ENCODE measurements at regions not wholly inside any gene's neighbourhood (a gene's known extent, or its start where the extent isn't known, plus 50 kb on each side); places are given as distances from the start of the nearest gene placed in this dataset.

DNA sequence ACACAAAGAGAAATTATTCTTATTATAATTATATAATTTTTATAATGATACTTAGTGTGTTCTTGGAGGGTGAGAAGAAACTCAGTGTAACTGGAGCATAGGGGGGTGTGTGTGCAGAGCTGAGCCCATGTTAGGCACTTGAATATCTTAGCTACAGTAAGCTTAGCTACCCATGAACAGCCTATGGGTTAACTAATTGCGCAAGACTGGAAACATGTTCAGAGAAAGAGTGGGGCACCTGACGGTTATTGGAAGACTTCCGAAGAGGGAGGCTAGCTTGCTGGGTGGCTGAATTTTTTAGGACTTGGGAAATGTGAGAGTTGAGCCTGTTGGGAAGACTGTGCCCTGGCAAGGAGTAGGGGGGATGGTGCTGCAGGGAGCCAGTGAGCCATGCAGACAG, 229.2 kb downstream of the SLC4A3 start:
- TF ChIP-seq, protein P1, sequence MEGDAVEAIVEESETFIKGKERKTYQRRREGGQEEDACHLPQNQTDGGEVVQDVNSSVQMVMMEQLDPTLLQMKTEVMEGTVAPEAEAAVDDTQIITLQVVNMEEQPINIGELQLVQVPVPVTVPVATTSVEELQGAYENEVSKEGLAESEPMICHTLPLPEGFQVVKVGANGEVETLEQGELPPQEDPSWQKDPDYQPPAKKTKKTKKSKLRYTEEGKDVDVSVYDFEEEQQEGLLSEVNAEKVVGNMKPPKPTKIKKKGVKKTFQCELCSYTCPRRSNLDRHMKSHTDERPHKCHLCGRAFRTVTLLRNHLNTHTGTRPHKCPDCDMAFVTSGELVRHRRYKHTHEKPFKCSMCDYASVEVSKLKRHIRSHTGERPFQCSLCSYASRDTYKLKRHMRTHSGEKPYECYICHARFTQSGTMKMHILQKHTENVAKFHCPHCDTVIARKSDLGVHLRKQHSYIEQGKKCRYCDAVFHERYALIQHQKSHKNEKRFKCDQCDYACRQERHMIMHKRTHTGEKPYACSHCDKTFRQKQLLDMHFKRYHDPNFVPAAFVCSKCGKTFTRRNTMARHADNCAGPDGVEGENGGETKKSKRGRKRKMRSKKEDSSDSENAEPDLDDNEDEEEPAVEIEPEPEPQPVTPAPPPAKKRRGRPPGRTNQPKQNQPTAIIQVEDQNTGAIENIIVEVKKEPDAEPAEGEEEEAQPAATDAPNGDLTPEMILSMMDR (tag by site-specific recombination; IDR thresholded peaks at IDR 0.05): no peak
- TF ChIP-seq ZNF274 (IDR thresholded peaks at IDR 0.05; ENCODE audit: low read length) (no peak), ZNF274 (tag by site-specific recombination; IDR thresholded peaks at IDR 0.05; ENCODE audit: borderline replicate concordance) (no peak), ZNF76 (tag by site-specific recombination; IDR thresholded peaks at IDR 0.05; ENCODE audit: borderline replicate concordance, low read depth) (no peak), ZNF169 (tag by site-specific recombination; IDR thresholded peaks at IDR 0.05) (no peak), KLF16 (tag by site-specific recombination; IDR thresholded peaks at IDR 0.05) (no peak), ZNF530 (tag by site-specific recombination; IDR thresholded peaks at IDR 0.05; ENCODE audit: low read depth) (no peak), SCRT2 (tag by site-specific recombination; IDR thresholded peaks at IDR 0.05) (no peak)
- TF ChIP-seq, protein P2, sequence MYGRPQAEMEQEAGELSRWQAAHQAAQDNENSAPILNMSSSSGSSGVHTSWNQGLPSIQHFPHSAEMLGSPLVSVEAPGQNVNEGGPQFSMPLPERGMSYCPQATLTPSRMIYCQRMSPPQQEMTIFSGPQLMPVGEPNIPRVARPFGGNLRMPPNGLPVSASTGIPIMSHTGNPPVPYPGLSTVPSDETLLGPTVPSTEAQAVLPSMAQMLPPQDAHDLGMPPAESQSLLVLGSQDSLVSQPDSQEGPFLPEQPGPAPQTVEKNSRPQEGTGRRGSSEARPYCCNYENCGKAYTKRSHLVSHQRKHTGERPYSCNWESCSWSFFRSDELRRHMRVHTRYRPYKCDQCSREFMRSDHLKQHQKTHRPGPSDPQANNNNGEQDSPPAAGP (tag by site-specific recombination; IDR thresholded peaks at IDR 0.05): no peak
- TF ChIP-seq, protein P3, sequence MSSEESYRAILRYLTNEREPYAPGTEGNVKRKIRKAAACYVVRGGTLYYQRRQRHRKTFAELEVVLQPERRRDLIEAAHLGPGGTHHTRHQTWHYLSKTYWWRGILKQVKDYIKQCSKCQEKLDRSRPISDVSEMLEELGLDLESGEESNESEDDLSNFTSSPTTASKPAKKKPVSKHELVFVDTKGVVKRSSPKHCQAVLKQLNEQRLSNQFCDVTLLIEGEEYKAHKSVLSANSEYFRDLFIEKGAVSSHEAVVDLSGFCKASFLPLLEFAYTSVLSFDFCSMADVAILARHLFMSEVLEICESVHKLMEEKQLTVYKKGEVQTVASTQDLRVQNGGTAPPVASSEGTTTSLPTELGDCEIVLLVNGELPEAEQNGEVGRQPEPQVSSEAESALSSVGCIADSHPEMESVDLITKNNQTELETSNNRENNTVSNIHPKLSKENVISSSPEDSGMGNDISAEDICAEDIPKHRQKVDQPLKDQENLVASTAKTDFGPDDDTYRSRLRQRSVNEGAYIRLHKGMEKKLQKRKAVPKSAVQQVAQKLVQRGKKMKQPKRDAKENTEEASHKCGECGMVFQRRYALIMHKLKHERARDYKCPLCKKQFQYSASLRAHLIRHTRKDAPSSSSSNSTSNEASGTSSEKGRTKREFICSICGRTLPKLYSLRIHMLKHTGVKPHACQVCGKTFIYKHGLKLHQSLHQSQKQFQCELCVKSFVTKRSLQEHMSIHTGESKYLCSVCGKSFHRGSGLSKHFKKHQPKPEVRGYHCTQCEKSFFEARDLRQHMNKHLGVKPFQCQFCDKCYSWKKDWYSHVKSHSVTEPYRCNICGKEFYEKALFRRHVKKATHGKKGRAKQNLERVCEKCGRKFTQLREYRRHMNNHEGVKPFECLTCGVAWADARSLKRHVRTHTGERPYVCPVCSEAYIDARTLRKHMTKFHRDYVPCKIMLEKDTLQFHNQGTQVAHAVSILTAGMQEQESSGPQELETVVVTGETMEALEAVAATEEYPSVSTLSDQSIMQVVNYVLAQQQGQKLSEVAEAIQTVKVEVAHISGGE (tag by site-specific recombination; conservative IDR thresholded peaks at IDR 0.05; ENCODE audit: low read depth): no peak
- TF ChIP-seq, protein P4, sequence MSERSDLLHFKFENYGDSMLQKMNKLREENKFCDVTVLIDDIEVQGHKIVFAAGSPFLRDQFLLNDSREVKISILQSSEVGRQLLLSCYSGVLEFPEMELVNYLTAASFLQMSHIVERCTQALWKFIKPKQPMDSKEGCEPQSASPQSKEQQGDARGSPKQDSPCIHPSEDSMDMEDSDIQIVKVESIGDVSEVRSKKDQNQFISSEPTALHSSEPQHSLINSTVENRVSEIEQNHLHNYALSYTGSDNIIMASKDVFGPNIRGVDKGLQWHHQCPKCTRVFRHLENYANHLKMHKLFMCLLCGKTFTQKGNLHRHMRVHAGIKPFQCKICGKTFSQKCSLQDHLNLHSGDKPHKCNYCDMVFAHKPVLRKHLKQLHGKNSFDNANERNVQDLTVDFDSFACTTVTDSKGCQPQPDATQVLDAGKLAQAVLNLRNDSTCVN (tag by site-specific recombination; optimal IDR thresholded peaks at IDR 0.05): no peak
- TF ChIP-seq, protein P5, sequence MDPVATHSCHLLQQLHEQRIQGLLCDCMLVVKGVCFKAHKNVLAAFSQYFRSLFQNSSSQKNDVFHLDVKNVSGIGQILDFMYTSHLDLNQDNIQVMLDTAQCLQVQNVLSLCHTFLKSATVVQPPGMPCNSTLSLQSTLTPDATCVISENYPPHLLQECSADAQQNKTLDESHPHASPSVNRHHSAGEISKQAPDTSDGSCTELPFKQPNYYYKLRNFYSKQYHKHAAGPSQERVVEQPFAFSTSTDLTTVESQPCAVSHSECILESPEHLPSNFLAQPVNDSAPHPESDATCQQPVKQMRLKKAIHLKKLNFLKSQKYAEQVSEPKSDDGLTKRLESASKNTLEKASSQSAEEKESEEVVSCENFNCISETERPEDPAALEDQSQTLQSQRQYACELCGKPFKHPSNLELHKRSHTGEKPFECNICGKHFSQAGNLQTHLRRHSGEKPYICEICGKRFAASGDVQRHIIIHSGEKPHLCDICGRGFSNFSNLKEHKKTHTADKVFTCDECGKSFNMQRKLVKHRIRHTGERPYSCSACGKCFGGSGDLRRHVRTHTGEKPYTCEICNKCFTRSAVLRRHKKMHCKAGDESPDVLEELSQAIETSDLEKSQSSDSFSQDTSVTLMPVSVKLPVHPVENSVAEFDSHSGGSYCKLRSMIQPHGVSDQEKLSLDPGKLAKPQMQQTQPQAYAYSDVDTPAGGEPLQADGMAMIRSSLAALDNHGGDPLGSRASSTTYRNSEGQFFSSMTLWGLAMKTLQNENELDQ (tag by site-specific recombination; IDR thresholded peaks at IDR 0.05; ENCODE audit: low read depth): no peak
- TF ChIP-seq, protein P6, sequence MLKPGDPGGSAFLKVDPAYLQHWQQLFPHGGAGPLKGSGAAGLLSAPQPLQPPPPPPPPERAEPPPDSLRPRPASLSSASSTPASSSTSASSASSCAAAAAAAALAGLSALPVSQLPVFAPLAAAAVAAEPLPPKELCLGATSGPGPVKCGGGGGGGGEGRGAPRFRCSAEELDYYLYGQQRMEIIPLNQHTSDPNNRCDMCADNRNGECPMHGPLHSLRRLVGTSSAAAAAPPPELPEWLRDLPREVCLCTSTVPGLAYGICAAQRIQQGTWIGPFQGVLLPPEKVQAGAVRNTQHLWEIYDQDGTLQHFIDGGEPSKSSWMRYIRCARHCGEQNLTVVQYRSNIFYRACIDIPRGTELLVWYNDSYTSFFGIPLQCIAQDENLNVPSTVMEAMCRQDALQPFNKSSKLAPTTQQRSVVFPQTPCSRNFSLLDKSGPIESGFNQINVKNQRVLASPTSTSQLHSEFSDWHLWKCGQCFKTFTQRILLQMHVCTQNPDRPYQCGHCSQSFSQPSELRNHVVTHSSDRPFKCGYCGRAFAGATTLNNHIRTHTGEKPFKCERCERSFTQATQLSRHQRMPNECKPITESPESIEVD (tag by site-specific recombination; IDR thresholded peaks at IDR 0.05): no peak
